ENCODE measurements at regions not wholly inside any gene's neighbourhood (a gene's known extent, or its start where the extent isn't known, plus 50 kb on each side); places are given as distances from the start of the nearest gene placed in this dataset.

- TF ChIP-seq CTCF (conservative IDR thresholded peaks at IDR 0.05) (no peak), EZH2 (IDR thresholded peaks at IDR 0.05; ENCODE audit: low read depth) (no peak)
These were observed 510.2 kb downstream of the RNF144B start for GRCh38 chr6:18897350-18897749.

All from PC-9 (cell line).